NCI-H446 (cell line): ENCODE measurements at regions not wholly inside any gene's neighbourhood (a gene's known extent, or its start where the extent isn't known, plus 50 kb on each side); places are given as distances from the start of the nearest gene placed in this dataset.

ENCODE experiments used
- DNase-seq, 2 experiments: peaks; one replicate each; lab custom pipeline; 2025; lab: John Stamatoyannopoulos, UW

DNA sequence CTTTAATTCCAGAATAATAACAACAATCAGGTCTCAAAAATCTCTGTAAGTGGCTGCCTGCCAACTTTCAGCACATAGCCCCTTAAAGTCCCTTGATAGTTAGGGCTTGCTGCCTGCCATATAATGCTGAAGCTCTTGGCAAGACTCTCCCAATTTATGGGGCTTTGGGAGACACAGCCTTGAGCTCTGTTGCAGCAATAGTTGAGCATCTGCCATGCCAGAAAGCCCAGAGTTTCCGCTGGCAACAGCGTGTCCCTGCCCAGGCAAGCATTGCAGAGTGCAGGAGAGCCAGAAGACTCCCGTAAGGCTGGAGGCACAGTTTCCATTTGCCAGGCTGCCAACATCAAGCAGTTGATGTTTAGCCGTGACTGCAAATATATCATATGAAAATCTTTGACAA, 678.5 kb upstream of the NUDT12 start:
- DNase-seq: peak; percentile 92 to 98

DNA sequence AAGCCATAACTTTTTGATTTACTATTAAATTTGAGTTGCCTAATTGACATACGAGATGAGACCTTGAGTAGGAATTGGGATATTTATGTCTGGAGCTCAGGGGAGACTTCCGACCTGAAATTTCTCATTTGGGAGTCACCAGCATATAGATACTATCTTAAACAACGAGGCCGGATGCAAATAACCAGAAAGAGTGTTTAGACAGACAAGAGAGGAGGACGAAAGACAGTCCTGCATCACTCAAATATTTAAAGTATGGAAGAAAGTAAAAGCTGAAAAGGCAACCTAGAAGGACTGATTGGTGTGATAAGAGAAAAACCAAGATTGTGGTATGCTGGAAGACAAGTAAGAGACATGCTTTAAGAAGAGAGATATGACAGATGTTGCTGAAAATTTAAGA, 675.0 kb upstream of the NUDT12 start:
- no peak for DNase-seq

DNA sequence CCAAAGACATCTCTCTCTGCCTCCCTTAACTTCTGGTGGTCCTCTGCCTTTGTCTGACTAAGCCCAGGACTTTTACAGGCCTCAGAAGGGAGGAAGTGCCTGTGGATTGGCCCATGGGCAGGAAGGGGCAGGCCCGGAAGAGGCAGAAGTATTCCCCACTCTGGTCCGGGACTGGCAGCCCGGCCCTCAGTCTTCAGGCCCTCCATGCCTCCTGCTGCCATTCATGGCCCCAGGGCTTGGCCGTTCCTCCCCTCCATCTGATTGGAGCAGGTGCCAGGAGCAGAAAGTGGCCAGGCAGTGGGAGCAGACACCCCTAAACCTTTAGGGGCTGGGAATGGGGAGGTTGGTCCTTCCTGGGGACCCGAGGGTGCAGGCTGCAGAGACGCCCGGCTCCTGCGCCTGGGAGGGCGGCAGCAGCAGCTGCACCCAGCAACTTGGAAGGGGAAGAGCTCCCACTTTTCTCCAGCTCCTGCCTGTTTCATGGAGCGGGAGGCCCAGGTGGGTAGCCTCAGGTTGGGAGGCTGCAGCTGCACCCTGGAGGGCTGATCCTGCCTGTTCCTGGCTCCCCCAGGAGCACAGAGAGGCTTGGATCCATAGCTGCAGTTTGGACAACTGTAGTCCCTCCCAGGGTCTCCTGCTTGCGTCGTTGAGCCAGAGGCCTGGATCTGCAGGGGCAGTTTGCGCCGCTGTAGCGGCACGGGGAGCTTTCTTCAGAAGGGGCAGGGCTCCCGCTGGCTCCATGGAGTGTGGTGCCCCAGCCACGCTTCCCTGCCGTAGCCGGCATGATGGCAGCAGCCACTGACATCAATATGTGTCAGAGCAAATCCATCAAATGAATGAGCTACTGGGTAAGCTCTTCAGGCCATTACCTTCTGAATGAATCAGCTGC, 661.5 kb upstream of the NUDT12 start:
- no peak for DNase-seq

DNA sequence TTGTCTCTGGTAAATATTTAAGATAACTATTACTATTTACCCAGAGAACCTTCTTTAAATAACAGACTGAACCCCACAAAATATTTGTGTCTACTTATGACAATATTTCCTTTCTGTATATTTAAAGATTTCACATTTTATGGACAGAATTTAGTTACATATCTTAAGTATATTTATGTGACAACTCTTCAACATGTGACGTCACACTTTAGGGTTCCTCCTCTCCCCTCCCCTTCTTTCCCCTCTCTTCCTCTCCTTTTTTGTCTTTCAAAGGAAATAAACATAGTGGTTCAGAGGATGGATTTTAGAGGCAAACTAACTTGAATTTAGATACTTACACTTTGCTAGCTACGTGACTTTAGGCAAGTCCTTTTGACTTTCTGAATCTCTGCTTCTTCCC, 655.6 kb upstream of the NUDT12 start:
- no peak for DNase-seq

DNA sequence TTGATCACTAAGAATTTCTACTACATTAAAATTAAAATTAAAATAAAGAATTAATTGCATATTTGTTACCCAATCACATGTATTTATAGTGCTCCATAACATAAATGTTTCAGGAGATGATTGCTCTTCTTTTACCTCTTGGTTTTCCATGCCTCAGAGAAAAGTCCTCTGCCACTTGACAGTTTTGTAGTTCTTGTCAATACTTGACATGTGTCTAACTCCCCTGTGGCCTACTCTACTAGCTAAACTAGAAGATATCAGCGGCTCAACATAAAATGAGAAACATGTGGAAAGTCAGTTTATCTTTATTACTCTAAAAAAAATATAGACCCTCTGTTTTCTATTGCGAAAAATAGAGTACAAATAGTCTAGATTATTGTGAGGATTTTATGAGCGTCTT, 650.6 kb upstream of the NUDT12 start:
- no peak for DNase-seq

DNA sequence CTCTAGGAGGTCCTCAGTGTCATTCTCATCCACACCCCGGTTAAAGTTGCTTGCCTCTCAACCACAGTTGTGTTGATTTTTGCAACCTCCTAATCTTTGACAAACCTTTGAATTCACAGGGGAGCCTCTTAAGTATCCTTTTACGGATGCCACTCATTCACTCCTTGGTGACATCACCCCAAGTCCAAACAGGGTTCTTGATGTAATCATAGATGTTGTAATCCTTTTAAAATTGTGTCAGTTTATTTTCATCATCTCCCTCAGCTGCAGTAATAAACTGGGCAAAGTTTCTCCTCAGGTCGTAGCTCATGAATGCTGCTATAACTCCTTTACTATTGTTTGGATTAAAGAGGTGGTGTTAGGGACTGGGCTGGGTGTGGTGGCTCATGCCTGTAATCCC, 637.2 kb upstream of the NUDT12 start:
- no peak for DNase-seq

DNA sequence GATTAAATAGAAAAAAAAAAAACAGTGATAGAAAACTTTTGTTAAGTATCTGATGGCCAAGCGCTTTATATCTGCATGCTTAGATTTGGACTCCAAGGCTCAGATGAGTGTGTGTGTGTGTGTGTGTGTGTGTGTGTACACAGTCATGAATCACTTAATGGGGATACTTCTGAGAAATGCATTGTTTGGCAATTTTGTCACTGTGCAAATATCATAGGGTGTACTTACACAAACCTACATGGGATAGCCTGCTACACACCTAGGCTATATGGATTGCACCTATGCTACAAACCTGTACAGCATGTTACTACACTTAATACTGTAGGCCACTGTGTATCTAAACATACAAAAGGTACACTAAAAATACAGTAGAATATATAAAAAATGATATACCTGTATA, 635.6 kb upstream of the NUDT12 start:
- no peak for DNase-seq

DNA sequence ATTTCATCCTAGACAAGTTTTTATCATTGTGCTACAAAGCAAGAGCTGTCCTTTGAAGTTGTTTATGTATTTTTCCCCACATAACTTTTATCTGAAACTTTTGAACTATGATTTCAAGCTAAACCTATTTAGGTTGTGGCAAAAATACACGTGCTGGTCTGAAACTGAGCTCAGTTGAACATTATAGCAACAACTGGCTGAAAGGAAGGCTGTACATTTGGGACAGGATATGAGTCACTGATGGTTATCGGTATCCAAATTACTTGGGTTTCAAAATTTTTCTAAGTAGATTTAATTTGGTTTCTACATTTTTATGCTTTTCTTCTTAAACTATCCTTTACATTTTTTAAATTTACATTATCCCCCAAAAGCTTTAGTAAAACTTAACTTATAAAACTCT, 627.3 kb upstream of the NUDT12 start:
- DNase-seq: no peak

DNA sequence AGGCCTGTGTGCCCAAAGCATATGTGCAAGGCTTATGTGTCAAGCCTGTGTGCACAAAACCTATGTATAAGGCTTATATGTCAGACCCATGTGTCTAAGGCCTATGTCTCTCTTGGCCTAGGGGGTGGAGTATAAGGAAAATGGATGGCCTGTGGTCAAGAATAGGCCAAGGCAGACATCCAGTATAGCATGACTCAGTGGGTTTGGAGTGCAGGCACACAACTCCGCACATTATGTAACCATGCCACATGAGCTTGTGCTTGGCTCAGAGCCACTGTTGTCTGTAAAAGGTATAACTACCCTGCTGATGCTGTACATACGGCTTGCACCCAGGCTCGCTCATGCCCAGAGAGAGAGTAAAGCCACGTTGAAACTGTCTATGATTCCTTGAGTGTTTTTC, 626.4 kb upstream of the NUDT12 start:
- no peak for DNase-seq

DNA sequence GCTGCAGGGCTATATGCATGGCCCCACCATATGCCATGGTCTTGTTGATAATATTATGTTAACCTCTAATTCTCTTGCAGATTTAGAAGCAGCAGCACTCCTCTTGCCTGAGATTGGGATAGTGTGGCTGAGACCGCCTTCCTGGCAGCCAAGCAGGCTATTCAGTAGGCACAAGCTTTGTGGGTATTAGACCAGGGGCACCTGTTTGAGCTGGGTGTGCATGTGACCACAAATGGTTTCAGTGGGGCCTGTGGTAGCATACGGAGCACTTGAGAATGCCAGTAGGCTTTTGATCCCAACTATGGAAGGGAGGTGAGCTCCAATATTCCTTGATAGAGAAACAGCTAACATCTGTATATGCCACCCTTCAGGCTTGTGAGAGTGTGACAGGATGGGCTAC, 625.1 kb upstream of the NUDT12 start:
- no peak for DNase-seq

DNA sequence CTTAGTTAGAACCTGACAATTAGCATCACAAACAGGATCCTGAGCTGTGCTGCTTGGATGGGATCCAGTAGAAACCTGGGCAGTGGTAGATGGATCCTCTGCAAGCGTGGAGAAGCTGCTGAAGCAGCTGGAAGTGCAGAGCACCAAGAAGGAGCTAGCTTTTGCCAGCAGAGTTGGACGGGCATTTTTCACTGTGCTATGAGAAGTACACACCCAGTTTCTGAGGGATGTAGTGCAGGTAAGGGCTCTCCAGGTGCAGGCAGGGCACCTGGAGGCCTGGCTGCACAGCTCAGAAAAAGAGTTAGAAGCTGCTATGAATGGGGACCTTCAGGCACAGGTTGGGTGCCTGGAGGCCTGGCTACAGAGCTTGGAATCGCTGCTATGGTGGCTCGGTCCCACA, 623.9 kb upstream of the NUDT12 start:
- no peak for DNase-seq

DNA sequence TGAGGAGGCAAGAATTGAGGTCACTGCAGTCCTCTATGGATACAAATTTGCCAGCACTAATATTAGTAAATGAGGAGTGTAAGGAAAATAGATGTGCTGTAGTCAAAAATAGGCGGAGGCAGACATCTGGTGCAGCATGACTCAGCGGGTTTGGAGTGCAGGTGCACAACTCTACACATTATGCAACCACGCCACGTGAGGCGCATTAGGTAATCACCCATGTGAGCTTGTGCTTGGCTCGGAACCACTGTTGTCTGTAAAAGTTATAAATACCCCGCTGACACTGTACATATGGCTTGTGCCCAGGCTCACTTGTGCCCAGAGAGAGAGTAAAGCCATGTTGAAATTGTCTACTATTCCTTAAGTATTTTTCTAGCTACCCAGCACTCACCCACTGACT, 623.5 kb upstream of the NUDT12 start:
- no peak for DNase-seq

DNA sequence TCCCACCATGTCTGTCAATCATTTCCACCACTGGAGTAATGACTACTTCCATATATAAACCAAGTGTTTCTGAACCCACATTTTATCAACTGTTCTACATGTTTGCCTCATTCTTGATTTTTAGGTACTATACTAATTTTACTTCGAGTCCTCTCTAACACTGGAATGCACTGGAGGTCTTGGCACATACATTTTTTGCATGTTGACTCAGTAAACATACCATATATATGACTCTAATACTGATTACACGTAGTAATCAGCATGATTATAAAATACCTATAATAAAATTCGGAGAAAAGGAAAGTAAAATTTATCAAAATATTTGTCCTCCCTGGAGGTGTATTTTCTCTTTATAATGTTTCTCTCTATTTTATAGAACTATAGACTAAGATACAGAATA, 621.7 kb upstream of the NUDT12 start:
- DNase-seq: no peak

DNA sequence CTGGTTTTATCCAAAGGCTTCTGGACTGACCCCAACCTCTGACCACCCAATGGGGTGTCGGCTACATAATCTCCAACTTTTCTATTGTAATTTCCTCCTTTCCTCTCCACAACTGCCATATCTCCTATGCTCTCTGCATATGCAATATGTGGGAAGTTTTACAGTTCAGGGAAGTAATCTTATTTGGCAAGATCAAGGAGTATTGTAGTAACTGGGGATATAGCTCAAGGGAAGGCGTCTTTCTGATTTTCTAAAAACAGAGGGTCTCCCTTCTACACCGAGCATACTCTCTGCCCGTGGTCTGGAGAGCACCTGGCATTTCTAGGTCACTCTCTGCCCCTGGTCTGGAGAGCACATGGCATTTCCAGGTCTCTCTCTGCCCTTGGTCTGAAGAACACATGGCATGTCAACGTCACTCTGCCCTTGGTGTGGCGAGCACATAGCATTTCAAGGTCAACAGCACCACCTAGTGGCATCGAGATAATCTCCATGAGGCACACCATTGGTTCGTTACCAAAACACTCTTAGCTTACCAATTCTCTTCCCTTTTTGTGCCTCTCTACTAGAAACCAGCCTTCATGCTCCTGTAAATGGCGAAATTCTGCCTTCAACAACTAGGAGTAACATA, 616.4 kb upstream of the NUDT12 start:
- peak in 1 of 2 experiments; percentile 40 for DNase-seq

DNA sequence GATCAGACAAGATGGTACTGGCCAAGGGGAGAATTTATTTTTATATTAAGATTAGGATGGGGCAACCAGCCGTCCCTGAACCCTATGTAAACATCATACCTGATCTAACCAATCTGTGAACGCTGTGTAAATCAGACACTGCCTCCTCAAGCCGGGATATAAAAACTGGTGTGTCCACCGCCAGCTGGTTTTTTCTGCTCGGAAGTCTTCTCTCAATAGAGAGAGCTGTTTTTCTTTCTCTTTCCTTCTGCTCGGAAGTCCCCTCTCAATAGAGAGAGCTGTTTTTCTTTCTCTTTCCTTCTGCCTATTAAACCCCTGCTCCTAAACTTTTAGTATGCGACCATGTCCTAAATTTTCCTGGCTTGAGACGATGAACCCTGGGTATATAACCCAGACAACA, 615.5 kb upstream of the NUDT12 start:
- no peak for DNase-seq

DNA sequence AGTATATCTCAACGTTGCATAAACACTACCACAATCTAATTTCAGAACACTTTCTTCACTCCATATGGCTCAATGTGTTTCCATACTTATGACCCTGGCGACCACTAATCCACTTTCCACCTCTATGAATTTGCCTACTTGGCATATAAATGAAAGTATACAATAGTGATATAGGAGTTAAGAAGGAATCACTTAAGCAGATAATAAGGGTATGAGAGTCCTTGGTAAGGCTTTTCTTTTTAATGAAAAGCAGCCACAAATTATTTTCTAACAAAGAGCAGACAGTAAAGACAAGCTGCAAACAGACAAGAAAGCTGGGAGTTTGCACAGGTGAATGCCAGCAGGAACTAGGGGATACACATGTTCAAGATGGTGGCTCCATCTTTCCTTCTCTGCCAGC, 615.1 kb upstream of the NUDT12 start:
- no peak for DNase-seq

DNA sequence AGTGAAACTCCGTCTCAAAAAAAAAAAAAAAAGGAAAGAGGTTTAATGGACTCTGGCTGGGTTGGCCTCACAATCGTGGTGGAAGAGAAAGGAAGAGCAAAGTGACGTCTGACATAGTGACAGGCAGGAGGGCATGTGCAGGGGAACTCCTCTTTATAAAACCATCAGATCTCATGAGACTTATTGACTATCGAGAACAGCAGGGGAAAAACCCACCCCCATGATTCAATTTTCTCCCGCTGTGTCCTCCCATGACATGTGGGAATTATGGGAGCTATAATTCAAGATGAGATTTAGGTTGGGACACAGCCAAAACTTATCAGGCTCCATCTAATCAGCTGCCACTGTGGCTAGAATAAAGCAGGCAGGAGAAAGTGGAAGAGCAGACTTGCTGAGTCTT, 610.4 kb upstream of the NUDT12 start:
- no peak for DNase-seq

DNA sequence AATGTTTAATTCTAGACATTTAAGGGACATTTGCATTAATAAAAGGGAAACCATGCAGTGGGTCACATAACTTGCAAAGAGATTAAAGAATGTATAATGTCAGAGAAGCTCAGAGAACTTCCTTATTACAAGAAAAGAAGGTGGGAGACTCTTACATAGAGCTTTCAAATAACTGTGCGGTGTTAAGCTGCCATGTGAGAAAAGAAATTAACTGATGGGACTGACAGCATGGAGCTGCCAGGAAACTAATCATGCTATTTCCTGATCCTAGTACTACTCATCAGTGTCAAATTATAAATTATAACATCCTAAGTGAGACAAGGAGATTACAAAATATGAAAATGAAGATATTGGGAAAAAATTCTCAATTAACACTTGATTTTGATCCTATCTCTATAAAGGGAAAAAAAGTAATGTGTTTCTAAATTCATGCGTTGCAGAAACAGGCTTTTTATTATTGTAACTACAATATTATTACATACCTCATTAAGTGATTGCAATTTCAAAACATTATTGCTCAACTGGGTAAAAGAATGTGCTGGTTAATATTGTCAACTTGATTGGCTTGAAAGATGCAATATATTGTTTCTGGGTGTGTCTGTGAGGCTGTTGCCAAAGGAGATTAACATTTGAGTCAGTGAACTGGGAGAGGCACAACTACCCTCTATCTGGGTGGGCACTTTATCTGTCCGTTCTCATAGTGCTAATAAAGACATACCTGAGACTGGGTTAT, 609.5 kb upstream of the NUDT12 start:
- no peak for DNase-seq

DNA sequence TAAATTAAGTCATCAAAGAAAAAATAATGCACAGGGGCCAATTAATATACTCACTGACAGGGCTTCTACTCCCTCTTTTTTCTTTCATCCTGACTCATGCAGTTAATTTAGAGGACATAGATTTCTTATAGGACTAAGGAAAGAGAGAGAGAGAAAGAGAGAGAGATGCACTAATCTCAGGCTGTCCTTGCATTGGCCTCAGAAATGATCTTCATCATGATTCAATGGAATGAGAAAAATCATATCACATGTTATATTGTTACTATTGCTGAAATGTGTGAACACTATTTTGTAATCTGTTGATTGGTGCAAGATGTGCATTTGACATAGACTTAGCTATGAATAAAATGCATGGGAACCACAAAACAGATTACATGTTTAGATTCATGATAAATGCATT, 608.3 kb upstream of the NUDT12 start:
- DNase-seq: no peak

DNA sequence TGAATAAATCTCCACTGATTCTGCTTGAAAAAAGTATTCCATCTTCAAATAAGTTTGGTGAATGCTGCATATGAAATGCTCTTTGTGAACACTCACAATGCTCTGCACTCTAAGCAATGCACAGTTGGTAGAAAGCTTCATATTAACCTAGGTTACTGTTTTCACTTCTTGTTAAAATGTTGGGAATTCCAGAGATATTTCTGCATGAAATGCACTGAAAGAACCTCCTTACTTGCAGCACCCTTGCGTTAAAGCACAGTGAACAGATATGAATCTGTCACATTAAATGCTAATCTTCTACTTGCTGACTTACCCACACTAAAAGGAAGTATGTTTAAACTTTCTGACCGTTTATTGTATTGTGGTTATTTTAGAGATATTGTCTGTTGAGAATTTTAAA, 584.1 kb upstream of the NUDT12 start:
- no peak for DNase-seq

DNA sequence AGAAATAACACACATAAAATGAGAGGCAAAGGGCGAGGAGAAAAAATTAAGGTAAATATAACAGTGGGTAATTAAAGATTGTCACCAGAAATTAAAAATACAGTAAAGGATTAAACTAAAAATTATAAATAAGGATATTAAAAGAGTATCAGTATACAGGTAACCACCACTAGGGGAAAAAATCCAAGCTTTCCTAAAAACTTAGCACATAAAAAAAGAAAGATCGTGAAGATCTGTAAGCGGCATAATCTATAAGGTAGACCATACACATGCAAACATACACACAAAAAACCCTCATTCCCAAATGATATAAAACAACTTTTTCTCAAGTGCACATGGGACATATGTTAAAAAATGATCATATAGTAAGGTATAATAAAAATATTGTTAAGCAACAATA, 577.3 kb upstream of the NUDT12 start:
- no peak for DNase-seq

DNA sequence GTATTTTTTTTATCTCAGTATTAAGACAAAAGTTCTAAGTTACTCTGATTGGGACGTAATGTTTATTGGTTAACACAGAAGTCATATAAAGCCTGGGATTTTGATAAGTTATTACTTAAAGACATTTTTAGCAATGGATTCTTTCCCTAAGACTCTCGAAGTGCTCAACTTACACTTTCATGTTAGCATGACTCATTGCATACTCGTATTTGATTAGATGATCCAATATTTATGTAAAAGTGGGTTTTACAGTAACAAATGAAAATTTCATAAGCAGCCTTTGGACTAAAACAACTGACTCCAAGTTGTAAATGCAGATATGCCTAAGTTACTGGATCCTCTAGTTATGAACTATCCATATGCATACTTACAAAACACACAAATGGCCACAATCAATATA, 567.7 kb upstream of the NUDT12 start:
- DNase-seq: no peak

DNA sequence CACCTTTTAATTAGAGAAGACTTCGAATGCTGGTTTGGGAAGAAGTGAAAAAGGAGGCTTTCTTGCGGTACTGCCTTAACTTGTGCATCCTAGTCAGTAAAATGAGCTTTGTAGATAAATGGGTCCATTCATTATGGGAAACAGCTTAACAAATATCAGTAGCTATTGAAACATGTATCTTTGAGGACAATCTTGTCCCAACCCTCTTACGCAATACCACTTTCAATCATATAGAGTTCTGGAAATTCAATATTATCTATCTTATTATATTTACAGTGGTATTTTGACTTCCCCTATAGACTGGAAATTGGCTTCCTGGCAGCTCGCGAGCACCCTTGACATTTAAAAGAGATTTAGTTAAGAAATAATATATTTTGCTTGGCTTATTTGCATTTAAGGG, 565.8 kb upstream of the NUDT12 start:
- DNase-seq: no peak
